ENCODE measurements at regions not wholly inside any gene's neighbourhood (a gene's known extent, or its start where the extent isn't known, plus 50 kb on each side); places are given as distances from the start of the nearest gene placed in this dataset.

DNA sequence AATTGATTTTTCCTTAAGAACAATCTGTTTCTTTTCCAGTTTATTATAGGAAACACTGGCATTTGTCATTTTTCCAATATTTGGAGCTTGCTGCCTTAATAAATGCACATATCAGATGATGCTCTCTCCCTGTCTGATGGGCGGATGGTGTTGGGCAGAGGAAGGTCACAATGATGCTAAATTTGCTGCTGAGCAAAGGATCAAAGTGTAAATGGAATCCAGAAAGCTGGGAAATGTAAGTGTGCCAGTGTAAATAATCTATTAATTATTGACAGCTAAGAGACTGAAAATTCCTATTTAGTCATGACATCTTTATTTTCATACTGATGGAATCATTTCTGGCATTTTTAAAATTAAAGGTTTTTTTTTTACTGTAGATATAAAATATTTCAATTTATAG lies 243.2 kb downstream of the PTBP2 start:
- no peak for DNase-seq (ENCODE audit: low spot score)

DNA sequence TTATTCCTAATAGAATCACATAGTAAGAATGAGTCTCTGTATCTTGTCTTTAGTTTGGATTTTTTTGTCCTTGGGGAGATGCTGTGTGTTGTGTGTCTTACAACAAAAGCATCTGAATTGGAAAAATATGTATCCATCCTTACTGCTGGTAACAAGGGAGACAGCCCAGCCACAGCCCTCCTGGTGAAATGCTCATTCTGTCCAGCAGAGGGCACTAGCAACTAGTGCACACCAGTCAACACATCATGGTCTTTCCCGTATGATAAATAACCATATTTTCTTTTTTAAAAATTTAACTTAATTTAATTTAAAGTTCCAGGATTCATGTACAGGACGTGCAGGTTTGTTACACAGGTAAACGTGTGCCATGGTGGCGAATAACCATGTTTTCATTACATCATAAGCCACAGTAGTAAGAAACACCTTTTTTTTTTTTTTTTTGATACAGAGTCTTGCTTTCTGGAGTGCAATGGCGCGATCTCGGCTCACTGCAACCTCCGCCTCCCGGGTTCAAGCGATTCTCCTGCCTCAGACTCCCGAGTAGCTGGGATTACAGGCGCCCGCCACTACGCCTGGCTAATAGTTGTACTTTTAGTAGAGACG lies 245.1 kb downstream of the PTBP2 start:
- DNase-seq (ENCODE audit: low spot score) = peak; percentile 26

DNA sequence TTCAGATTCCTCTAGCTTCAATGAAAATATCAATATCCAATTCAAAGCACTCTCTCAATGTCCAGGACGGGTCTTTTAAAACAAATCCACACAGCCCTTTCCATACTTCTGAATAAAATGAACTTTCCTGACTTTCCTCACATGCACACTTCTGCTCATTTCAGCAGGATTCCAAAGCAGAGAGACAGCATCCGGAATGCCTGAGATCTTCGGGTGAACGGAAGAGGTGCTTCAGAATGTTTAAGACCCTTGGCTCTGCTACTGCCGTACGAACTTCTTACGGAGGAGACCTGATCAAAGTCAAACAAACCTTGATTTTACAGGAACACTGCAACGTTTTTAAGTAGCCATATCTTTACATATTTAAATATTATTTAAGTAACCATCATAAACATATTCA lies 245.7 kb downstream of the PTBP2 start:
- no peak for DNase-seq (ENCODE audit: low spot score)

DNA sequence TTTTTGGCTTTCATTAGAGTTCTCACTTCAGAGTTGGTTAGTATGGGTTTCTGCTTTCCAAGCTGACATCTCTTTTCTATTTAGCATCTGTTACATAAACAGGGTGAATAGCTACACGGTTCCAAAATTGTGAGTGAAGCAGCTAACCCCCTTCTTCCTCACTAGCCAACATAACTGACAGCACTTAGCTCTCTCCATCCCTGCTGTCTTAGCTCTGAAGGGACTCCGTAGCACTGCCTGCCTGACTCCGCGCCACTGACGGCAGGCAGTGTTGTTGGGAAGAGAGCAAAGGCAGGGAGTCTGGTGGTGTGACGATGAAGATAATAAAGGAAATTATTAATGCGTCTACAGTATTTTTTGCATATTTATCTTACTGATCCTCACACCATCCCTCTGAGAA lies 247.0 kb downstream of the PTBP2 start:
- DNase-seq (ENCODE audit: low spot score) = no peak

DNA sequence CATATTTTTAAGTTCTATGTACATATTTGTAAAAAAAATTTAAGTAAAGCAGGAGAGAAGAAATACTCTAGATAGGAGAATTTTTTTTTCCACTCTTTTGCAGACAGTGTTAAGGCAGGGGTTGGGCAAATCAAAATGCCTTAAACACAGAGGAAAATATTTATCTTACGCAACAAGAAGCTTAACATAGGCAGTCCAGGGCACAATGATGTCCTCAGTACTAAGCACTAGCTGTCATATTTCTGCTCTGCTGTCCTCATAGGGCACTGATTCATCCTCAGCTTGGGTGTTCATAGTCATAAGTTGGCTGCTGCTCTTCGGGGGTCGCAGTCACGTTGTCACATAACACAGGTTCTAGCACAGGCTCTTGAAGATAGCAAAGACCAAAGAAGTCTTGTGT lies 247.4 kb downstream of the PTBP2 start:
- DNase-seq (ENCODE audit: low spot score) = no peak

DNA sequence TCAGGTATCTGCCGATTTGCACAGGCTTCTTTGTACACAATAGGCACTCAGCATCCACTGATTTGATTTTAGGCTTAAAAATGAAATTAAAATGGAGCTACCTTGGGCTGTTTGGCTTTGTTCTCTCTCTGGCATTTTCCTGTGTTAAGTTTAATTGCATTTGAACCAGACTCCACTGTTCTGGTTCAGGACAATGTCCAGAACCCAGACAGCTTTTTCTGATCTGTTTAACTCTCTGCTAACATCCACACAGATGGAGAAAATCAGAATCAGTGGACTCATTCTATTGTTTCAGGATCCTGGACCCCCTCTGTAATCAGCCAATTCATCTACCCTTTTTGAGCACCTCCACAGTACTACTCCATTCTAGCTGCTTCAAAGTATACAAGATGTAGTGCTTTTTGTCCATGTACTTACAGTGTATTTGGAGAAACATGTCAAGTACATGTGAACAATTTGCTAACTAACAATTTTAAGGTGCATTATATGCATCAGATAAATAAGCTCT lies 248.1 kb downstream of the PTBP2 start:
- no peak for DNase-seq (ENCODE audit: low spot score)

DNA sequence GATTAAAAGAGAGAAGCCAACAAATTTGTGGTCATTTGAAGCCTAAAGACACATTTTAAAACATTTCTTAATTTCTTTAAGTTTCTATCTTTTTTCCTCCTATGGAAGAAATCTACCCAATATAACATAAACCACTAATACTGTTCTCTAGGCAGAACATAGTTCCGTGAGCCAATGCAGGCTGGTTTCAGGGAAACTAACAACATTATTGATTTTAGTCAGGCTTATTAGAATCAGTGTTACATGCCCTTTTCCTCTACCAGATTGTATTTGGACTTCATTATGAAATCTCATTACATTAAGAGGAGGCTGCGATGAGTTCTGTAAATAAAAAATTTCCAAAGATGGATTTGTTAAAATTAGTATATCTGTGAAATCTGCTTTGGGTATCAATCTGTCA lies 249.9 kb downstream of the PTBP2 start:
- DNase-seq (ENCODE audit: low spot score) = no peak

DNA sequence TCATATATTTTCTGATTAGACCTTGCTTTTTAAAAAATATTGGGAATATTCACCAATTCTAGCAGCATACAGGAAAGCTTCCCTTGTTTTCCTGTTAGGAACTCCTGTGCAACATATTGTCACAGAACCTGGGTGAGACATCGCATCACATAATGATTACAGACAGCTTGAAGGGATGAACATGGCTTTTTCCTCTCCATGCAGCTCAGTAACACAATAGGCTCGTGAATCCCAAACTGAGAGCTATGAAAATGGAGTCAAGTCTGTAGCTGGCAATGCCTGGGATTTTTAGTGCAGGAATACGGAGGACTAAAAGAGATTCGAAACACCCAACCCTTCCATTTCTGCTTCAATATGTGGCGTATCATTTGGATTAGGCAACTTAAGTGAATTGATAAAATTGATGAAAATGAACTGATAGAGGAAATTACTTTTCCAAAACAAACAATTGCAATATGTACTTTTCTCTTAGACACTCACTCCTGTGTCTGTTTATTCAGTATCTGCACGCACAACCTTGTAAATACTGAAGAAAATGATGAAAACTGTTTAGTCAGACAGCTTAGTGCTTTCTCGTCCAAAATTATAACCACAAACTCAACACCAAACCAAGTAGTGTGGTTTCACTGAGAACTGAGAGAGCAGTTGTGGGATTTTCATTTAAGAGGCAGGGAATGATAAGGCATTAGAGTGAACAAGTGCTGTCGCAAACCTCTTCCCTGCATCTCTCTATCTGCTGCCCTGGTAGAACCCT lies 250.4 kb downstream of the PTBP2 start:
- DNase-seq (ENCODE audit: low spot score) = no peak

DNA sequence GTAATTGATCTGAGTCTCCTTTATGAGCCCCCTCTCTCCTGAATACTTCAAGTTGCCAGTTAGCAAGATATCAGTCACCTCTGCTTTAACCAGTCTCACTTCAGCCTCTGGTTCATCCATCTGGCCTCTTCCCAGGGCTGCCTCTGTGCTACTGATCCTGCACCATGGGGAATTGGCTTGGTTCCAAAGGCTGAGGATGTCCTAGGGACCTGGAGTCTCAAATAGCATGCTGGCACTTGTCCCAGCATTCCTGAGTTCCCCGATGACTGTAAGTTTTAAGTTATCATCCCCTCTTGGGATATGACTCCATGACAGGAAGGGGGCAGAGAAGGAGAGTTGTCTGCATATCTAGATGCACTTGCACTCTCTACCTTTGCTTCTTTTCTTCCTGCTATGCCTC lies 252.0 kb downstream of the PTBP2 start:
- no peak for DNase-seq (ENCODE audit: low spot score)

DNA sequence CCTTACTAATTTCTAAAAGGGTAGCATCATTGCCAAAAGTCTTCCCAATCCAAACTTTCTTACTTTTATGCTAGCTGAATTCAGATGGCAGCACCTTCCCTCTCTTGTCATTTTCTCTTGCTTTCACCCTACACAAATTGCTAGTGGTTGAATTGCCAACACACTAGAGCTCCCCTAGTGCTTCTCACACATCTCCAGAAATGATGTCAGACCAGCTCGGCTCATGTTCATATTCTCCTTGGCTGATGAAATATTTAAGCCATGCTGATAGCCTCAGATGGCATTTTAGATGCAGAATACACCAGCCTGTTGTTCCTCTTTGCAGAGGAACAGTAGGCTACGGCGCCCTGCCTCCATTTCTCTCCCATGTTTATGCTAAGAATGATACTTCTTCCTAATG lies 256.9 kb downstream of the PTBP2 start:
- DNase-seq (ENCODE audit: low spot score) = no peak

DNA sequence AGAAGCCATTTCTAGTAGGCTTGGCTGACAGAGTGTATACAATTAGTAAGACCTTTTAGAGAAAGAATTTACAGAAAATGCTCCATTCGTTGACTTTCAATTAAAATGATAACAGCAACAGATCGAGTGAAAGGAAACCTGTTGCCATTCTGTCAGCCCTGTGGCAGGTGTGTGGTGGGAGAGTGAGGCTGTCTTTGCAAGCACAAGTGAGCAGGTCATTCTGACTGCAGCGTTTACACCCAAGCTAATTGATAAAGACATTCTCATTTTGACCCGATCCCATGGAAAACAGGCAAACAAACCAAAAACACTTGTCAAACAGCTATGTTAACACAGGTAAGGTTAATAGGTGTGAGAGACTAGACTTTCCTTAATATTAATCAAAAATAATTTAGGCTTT lies 257.3 kb downstream of the PTBP2 start:
- no peak for DNase-seq (ENCODE audit: low spot score)

DNA sequence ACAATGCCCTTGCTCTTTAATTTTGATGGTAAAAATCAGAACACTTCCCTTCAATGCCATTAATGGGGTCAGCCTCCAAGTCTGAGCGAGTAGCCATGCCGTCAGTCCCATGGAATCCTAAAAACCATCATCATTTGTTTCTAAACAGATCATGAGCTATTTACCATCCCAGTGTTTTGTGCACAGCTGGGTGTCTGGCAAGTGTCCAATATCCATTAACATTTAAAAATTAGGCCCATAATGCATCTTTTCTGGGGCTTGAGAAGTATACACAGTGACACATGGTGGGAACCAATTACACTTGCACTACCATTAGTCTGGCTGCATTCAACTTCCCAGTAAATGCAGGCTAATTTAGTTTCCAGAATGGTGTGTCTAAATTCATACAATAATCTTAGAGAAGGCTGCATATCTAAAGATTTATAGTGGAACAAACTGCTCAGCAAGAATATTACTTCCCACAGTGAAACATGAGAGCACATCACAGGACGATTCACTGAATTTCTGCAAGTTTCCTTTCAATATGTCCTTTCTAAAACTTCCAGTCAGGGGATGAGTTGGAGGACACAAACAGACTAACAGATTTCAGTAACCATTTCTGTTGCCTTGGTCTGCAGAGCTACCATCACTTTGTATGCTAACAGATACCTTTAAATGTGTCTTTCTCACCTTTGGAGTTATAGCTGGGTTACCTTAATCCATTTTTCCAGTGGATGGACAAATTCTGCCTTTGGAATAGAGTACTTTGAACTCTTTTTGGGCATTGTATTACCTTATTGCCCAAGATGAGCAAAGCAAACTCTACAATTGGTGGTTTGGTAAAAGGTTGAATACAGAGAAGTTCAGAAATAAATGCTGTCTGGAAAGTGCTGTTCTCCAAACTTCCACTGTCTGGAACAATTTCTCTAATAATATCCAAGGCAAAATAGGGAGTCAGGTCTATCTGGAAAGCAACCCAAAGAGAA lies 258.0 kb downstream of the PTBP2 start:
- DNase-seq (ENCODE audit: low spot score) = no peak

DNA sequence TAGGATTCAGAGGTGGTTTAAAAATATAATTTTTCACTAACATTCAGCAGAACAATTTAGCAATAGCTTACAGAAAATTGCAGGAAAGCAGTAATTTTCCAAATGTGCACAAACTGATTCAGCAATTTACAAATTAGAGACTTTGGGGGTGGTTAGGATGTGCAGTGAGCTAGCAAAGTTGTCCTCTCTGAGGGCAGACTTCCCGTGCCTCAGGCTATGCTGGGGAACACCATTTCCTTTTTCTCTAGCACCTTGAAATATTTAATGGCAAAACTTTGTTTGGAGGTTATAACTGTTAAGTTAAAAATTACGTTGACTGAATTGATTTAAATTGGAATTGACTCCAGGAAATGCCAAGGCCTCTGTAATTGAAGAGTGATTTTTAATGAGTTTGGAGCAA lies 258.9 kb downstream of the PTBP2 start:
- no peak for DNase-seq (ENCODE audit: low spot score)

DNA sequence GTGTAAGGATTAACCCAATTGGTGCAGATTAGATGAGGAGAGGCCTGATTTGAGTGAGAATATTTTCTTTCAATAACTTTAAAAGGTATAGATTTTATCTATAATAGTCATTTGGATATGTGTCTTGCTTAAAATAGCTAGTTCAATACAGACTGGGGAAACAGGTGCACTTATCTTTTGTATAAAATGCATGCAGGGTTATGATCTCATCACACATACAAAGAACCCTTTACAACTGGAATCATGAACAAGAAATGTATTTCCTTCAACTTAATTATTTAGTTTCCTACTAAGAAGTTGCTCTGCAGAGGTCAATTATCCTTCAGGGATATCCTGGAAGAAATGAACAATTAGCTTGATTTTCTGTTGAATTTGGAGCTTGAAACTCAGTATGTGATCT lies 259.6 kb downstream of the PTBP2 start:
- no peak for DNase-seq (ENCODE audit: low spot score)

DNA sequence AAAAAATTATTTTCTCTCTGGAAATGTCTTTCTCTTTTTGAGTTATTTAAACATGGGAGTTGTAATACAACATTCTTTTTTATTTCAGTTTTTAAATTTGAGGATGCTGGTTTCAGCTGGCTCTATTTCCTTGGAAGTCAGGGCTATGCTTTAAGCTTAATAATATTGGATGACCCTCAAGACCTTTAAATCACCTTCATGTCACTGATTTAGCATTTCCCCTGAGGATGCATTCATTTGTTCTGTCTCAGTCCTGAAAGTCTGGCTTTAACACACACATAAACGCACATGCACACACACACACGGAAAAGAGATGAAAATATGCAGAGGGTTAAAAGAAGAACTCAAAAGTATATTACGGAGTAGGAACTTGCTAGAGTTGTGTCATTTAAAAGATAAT lies 260.5 kb downstream of the PTBP2 start:
- no peak for DNase-seq (ENCODE audit: low spot score)

DNA sequence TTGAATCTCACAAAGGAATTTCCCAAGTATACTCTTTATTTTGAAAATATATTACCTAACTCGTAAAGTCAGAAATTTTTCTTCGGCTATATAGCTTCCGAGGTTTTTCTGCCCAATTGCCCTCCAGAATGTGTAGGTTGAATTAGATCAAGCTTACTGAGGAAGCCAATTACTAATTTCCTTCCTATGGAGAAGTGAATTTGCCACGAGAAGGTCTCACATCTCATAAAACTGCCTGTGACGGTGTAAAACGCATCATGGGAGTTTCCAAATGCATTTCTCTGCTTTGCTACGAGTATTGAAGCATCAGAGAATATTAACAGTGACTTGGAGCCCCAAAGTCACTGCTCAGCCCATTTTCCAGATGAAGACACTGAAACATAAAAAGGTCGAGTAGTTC lies 262.3 kb downstream of the PTBP2 start:
- DNase-seq (ENCODE audit: low spot score) = no peak

DNA sequence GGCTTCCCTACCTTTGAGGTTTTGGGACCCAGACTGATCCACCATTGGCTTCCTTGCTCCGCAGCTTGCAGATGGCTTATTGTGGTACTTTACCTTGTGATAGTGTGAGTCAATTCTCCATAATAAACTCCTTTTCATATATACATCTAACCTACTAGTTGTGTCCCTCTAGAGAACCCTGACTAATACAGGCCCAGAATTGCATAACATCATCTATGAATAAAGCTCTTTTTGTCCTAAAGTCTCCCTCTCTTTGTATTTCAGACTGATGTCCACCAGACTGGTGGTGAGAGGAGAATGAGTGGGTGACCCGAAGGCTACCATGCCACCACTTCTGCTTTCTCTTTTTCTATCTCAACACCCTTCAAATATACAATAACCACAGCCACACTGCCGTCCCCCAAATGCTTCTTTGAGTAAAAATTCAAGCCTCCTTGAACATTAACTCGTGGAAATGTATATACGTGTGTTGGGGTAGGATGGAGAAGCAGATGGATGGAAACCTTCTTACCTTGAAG lies 265.7 kb downstream of the PTBP2 start:
- peak; percentile 18 for DNase-seq (ENCODE audit: low spot score)

DNA sequence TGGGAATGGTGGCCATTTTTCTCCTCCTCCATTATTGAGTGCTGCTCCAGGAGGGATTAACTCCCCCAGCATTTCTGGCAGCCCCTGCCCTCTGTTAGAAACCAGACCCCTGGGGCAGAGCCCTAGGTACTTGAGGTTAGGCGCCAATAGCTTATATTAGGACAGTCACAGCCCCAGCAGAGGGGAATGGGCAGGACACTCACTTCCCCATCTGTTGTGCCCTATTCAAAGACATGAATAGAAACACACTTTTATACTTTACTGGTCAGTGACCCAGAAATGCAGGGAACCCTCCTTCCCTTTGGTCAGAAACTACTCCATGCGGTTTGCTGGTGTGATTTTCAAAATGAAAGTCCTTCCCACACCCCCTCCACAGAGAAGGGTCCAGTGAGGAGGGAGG lies 267.7 kb downstream of the PTBP2 start:
- DNase-seq (ENCODE audit: low spot score) = no peak

DNA sequence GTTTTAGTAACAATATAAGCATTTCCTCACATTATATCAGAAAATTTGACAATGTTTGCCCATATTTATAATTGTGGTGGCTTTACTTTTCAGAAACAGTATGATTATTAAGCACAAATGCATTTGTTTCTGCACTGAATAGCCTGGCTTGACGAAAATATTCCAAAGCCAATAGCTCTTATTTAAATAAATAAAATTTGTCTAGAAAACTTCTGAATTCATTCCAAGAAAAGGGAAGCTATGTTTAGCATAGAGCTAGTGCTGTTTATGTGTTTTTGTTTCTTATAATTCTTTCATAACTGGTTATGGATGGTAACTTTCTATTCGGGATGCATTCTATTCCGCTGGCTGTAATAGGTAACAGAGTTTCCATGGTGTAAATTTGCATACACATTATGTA lies 268.6 kb downstream of the PTBP2 start:
- no peak for DNase-seq (ENCODE audit: low spot score)

DNA sequence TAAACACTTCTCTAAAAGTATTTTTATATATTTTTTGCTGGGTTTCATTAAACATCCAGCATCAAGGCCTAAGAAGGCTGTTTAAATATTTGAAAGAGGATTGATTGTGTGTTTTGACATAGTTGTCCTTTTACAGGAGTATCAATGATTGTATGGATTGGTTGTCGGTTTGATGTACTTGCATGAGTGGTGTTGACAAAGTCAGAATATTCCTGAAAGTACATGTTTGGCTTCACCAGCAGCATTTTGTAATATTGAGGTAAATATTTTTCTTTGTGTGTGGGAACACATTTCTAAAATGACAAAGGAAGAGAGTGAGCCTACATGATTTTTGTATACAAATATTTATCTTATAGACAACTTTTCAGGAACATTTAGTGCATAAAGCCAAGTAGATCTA lies 269.7 kb downstream of the PTBP2 start:
- DNase-seq (ENCODE audit: low spot score) = no peak

DNA sequence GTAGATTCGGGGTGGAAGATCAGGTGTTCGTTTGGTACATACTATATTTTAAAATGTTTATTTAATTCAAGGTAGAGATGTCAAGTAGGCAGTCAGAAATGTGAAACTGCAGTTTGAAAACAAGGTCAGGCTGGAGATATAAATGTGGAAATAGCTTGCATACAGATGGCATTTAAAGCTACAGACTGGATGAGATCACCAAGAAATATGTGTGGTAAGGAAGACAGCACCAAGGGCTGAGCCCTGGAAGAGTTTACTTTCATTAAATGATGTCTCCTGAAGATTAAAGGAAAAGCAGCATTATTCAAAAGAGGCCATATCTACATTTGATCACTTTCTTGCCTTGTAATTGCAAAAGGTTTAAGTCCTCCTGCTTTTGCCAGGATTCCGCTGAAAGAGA lies 271.3 kb downstream of the PTBP2 start:
- DNase-seq (ENCODE audit: low spot score) = no peak

DNA sequence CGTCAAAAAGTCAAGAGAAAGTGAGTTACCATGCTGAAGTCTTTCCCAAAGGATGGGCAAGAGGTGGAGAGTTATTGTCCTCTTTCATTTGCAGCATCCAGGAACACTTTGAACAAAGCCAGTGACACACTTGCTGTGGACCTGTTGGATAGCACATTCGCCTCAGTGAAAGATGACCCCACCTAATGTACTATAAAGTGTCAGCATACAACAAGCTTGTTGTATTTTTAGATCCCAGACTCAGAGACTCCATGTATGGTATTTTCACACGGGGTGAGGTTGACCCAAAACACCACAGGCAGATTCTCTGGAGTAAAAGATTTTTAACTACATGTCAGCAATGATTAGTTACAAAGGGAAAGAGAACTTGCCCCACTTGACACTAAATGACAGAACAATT lies 273.8 kb downstream of the PTBP2 start:
- DNase-seq (ENCODE audit: low spot score) = no peak

DNA sequence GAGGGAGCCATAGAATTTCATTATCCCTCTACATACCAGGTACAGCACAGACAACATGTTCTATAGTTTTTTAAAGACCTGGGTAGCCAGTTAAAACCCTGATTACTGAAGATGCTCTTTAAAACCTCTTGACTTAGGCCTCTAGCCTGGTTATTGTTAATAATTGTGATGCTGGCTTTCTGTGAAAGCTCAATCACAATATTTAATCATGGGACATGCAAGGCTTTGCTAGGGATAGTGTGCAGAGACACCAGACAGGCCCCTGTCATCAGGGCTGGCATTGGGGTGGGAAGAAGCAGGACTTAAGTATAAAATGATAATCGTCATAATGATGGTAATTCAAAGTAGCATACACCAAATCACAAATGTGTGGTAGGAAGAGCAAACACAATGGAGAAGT lies 274.4 kb downstream of the PTBP2 start:
- no peak for DNase-seq (ENCODE audit: low spot score)

Measured in COLO829 (cell line).